ENCODE measurements at regions not wholly inside any gene's neighbourhood (a gene's known extent, or its start where the extent isn't known, plus 50 kb on each side); places are given as distances from the start of the nearest gene placed in this dataset.

- no peaks in the 10 kb centered on the region for H3K27me3 ChIP-seq (ENCODE audit: insufficient read depth, low read depth, severe bottlenecking)
- no peaks in the 10 kb centered on the region for H3K36me3 ChIP-seq
- no peak overlapping the region for H3K4me3 ChIP-seq (ENCODE audit: low read depth, low read length)
- no peak for TF ChIP-seq CTCF (IDR thresholded peaks at IDR 0.05; ENCODE audit: low read depth, low read length)
- no peak for DNase-seq
- no peak overlapping the region for H3K27ac ChIP-seq
- H3K9me3 ChIP-seq (ENCODE audit: severe bottlenecking), result no peaks in the 10 kb centered on the region
Observed at GRCh38 chr6:145531822-145532221, 203.5 kb downstream of the EPM2A start.

GRCh38 chr6:145532361-145532760 is 203.0 kb downstream of the EPM2A start:
- no peaks in the 10 kb centered on the region for H3K36me3 ChIP-seq
- TF ChIP-seq CTCF (IDR thresholded peaks at IDR 0.05; ENCODE audit: low read depth, low read length), result no peak
- H3K4me3 ChIP-seq (ENCODE audit: low read depth, low read length), result no peak overlapping the region
- H3K27me3 ChIP-seq (ENCODE audit: insufficient read depth, low read depth, severe bottlenecking), result no peaks in the 10 kb centered on the region
- H3K27ac ChIP-seq, result no peak overlapping the region
- no peaks in the 10 kb centered on the region for H3K9me3 ChIP-seq (ENCODE audit: severe bottlenecking)
- DNase-seq, result no peak

GRCh38 chr6:145534989-145535388 is 200.3 kb downstream of the EPM2A start:
- Histone ChIP-seq H3K36me3 (no peaks in the 10 kb centered on the region), H3K27me3 (ENCODE audit: insufficient read depth, low read depth, severe bottlenecking) (no peaks in the 10 kb centered on the region), H3K27ac (no peak overlapping the region), H3K4me3 (ENCODE audit: low read depth, low read length) (no peak overlapping the region), H3K9me3 (ENCODE audit: severe bottlenecking) (no peaks in the 10 kb centered on the region)
- TF ChIP-seq CTCF (IDR thresholded peaks at IDR 0.05; ENCODE audit: low read depth, low read length), result no peak
- no peak for DNase-seq

GRCh38 chr6:145538989-145539388 is 196.3 kb downstream of the EPM2A start:
- Histone ChIP-seq H3K27me3 (ENCODE audit: insufficient read depth, low read depth, severe bottlenecking) (no peaks in the 10 kb centered on the region), H3K27ac (no peak overlapping the region), H3K4me3 (ENCODE audit: low read depth, low read length) (no peak overlapping the region), H3K36me3 (no peaks in the 10 kb centered on the region), H3K9me3 (ENCODE audit: severe bottlenecking) (no peaks in the 10 kb centered on the region)
- TF ChIP-seq CTCF (IDR thresholded peaks at IDR 0.05; ENCODE audit: low read depth, low read length), result no peak
- no peak for DNase-seq

GRCh38 chr6:145539831-145540230 is 195.5 kb downstream of the EPM2A start:
- Histone ChIP-seq H3K4me3 (ENCODE audit: low read depth, low read length) (no peak overlapping the region), H3K27me3 (ENCODE audit: insufficient read depth, low read depth, severe bottlenecking) (no peaks in the 10 kb centered on the region), H3K27ac (no peak overlapping the region), H3K9me3 (ENCODE audit: severe bottlenecking) (no peaks in the 10 kb centered on the region), H3K36me3 (no peaks in the 10 kb centered on the region)
- no peak for DNase-seq
- TF ChIP-seq CTCF (IDR thresholded peaks at IDR 0.05; ENCODE audit: low read depth, low read length), result no peak

- no peak for TF ChIP-seq CTCF (IDR thresholded peaks at IDR 0.05; ENCODE audit: low read depth, low read length)
- Histone ChIP-seq H3K9me3 (ENCODE audit: severe bottlenecking) (no peaks in the 10 kb centered on the region), H3K4me3 (ENCODE audit: low read depth, low read length) (no peak overlapping the region), H3K27me3 (ENCODE audit: insufficient read depth, low read depth, severe bottlenecking) (no peaks in the 10 kb centered on the region), H3K36me3 (no peaks in the 10 kb centered on the region), H3K27ac (no peak overlapping the region)
- DNase-seq, result no peak
Observed at GRCh38 chr6:145540741-145541140, 194.6 kb downstream of the EPM2A start.

All from WERI-Rb-1 (cell line).